Thyroid gland (tissue), 4 donors: ENCODE measurements at regions not wholly inside any gene's neighbourhood (a gene's known extent, or its start where the extent isn't known, plus 50 kb on each side); places are given as distances from the start of the nearest gene placed in this dataset.

Source experiments
- POLR2A ChIP-seq, 2 donors: fragments of 450-650 bp; IDR thresholded peaks; one replicate each; pipeline ENCODE4 v1.6.1; 2017; ENCODE audit warnings: antibody characterized with exemption in 2 of 2, mild to moderate bottlenecking in 2 of 2, moderate library complexity in 1 of 2
- TF ChIP-seq, protein P1 (sequence below), 6 experiments: fragments of 200-600 bp in 3 of 6; fragments of 450-650 bp in 3 of 6; sonication (generic) in 3 of 6; IDR thresholded peaks; one replicate each; pipeline ENCODE4 v1.5.1; 2016 to 2019; ENCODE audit warnings: antibody characterized with exemption in 6 of 6, mild to moderate bottlenecking in 2 of 6, inconsistent platforms in 1 of 6, moderate library complexity in 1 of 6

DNA sequence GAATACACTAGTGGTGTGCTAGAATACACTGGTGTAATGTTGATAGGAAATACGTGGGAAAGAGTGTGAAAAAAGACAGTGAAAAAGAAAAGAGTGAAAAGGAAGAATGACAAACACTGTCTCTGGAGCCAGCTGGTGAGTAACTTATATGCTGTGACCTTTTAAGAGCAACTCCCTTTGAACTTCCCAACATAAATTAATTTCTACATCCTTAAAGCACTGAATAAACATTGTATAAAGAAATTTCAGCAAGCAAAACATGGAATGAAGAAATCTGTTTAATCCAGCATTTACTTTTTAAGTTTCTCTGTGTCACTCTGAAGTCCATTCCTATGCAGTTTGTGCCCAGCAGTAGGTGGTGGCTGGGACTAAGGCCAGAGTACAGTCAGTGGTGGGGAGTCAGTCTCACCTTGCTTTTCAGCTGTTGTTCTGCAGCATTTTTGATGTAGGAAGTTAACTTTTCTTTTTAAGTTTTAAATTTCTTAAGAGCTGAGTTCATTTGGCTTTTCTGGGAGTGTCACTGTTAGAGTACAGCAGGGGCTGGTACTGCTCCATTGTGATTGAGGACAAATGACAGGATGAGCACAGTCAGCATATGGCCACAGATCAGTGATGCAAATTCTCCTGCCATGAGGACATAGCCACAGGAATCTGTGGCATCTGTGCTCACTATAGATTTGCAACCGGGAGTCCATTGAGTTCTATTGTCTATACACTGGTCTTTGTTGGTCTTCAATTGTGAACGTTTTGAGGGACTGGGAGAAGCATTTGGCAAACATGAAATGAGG, 321.8 kb downstream of the ZNF248 start:
- no peak for TF ChIP-seq POLR2A (IDR thresholded peaks at IDR 0.05)
- TF ChIP-seq, protein P1, sequence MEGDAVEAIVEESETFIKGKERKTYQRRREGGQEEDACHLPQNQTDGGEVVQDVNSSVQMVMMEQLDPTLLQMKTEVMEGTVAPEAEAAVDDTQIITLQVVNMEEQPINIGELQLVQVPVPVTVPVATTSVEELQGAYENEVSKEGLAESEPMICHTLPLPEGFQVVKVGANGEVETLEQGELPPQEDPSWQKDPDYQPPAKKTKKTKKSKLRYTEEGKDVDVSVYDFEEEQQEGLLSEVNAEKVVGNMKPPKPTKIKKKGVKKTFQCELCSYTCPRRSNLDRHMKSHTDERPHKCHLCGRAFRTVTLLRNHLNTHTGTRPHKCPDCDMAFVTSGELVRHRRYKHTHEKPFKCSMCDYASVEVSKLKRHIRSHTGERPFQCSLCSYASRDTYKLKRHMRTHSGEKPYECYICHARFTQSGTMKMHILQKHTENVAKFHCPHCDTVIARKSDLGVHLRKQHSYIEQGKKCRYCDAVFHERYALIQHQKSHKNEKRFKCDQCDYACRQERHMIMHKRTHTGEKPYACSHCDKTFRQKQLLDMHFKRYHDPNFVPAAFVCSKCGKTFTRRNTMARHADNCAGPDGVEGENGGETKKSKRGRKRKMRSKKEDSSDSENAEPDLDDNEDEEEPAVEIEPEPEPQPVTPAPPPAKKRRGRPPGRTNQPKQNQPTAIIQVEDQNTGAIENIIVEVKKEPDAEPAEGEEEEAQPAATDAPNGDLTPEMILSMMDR (IDR thresholded peaks at IDR 0.05), result no peak
